ENCODE measurements at regions not wholly inside any gene's neighbourhood (a gene's known extent, or its start where the extent isn't known, plus 50 kb on each side); places are given as distances from the start of the nearest gene placed in this dataset.

DNA sequence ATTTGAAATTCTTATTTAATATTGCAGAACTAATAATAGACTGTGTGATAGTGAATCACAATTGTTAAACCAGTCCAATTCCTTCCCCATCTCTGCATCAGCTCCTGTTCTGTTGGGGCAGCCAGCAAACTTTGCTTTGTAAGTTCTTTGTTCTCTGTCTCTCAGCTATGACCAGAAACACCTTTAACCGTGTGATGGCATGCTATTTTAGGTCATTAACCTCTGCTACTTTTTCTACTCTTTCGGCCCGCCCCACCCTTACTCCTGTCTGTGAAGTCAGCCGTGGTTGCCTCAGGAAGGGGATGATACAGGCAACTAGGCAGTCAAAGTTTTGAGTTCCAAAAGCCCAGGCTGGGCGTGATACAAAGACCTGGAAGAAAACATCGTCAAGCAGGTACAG is 51.3 kb upstream of the EGFL6 start:
- Histone ChIP-seq H3K9me2 (replicated peaks; ENCODE audit: control insufficient read depth, low read length) (no peaks in the 10 kb centered on the region), H3K4me2 (ENCODE audit: low read length) (no peak overlapping the region), H3K4me3 (ENCODE audit: low read length) (no peak overlapping the region), H3K79me2 (ENCODE audit: control insufficient read depth, low read length) (no peaks in the 10 kb centered on the region), H3K9me3 (ENCODE audit: control insufficient read depth, insufficient read depth, low read length) (no peaks in the 10 kb centered on the region), H3K27me3 (ENCODE audit: control insufficient read depth, low read length) (no peaks in the 10 kb centered on the region), H3F3A (ENCODE audit: control insufficient read depth, insufficient read depth) (no peaks in the 10 kb centered on the region), H3K36me3 (ENCODE audit: control insufficient read depth, low read length) (no peaks in the 10 kb centered on the region), H3K27ac (ENCODE audit: low read depth, low read length) (no peak overlapping the region), H4K20me1 (ENCODE audit: control insufficient read depth, insufficient read depth, low read depth, low read length) (no peaks in the 10 kb centered on the region), H3K4me1 (ENCODE audit: control insufficient read depth, low read length) (no peaks in the 10 kb centered on the region)
- TF ChIP-seq, protein P1, sequence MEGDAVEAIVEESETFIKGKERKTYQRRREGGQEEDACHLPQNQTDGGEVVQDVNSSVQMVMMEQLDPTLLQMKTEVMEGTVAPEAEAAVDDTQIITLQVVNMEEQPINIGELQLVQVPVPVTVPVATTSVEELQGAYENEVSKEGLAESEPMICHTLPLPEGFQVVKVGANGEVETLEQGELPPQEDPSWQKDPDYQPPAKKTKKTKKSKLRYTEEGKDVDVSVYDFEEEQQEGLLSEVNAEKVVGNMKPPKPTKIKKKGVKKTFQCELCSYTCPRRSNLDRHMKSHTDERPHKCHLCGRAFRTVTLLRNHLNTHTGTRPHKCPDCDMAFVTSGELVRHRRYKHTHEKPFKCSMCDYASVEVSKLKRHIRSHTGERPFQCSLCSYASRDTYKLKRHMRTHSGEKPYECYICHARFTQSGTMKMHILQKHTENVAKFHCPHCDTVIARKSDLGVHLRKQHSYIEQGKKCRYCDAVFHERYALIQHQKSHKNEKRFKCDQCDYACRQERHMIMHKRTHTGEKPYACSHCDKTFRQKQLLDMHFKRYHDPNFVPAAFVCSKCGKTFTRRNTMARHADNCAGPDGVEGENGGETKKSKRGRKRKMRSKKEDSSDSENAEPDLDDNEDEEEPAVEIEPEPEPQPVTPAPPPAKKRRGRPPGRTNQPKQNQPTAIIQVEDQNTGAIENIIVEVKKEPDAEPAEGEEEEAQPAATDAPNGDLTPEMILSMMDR (IDR thresholded peaks at IDR 0.05; ENCODE audit: low read depth, low read length, poor library complexity, severe bottlenecking) = no peak
- no peak for TF ChIP-seq EZH2phosphoT487 (IDR thresholded peaks at IDR 0.05; ENCODE audit: borderline replicate concordance, low read length)

DNA sequence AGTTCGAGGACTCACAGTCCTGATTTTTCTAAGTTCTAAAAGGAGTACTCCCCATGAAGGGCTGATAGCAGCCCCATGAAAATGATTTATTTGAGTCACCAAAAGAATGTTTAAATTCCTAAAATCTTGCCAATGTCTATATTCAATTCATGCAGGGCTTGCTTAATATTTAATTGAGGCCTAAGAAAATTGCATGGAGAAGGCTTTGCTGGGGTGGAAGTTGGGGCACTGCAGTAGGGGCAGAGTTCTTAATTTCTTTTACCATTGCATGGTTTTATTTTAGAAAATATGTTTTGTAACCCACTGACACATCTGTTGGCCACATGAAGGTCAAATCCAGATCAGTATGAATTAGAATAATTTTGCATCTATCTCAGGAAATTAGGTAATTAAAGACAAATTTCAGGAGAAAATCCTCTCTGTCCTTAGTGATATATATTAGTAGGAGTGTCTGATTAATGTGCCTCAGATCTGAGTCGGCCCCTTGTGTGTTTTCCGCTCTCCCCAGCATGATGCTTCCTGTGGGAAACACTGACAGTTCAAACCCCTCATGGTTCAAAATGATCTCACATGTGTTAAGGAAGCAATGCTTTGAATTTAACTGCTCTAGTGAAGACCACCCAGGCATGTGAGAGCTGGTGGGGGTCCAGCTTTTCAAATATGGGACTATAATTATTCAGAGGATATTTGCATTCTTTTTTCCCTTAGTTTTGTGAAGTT is 54.0 kb upstream of the EGFL6 start:
- no peaks in the 10 kb centered on the region for H3K4me1 ChIP-seq (ENCODE audit: control insufficient read depth, low read length)
- no peaks in the 10 kb centered on the region for H3F3A ChIP-seq (ENCODE audit: control insufficient read depth, insufficient read depth)
- no peaks in the 10 kb centered on the region for H3K27me3 ChIP-seq (ENCODE audit: control insufficient read depth, low read length)
- H3K4me3 ChIP-seq (ENCODE audit: low read length) = no peak overlapping the region
- H3K27ac ChIP-seq (ENCODE audit: low read depth, low read length) = no peak overlapping the region
- H3K9me2 ChIP-seq (replicated peaks; ENCODE audit: control insufficient read depth, low read length) = no peaks in the 10 kb centered on the region
- no peaks in the 10 kb centered on the region for H3K79me2 ChIP-seq (ENCODE audit: control insufficient read depth, low read length)
- no peaks in the 10 kb centered on the region for H3K36me3 ChIP-seq (ENCODE audit: control insufficient read depth, low read length)
- TF ChIP-seq, protein P1 (IDR thresholded peaks at IDR 0.05; ENCODE audit: low read depth, low read length, poor library complexity, severe bottlenecking) = no peak
- TF ChIP-seq EZH2phosphoT487 (IDR thresholded peaks at IDR 0.05; ENCODE audit: borderline replicate concordance, low read length) = no peak
- H3K9me3 ChIP-seq (ENCODE audit: control insufficient read depth, insufficient read depth, low read length) = no peaks in the 10 kb centered on the region
- H3K4me2 ChIP-seq (ENCODE audit: low read length) = no peak overlapping the region
- H4K20me1 ChIP-seq (ENCODE audit: control insufficient read depth, insufficient read depth, low read depth, low read length) = no peaks in the 10 kb centered on the region

DNA sequence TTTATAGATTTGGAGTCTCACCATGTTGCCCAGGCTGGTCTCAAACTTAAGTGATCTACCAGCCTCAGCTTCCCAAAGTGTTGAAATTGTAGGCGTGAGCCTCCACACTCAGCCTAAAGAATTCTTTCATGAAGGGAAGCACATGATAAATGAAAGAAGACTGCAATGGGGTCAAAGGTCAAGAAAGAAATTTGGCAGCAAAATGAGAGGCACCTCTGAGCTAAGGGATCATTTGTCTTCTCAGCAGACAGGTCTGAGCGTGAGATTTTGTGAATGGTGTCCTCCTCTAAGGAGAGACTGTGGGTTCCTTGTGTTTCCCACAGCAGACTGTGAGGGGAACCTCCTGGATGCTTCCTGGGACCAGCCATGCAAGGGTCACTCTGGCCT is 57.5 kb upstream of the EGFL6 start:
- no peaks in the 10 kb centered on the region for H3K27me3 ChIP-seq (ENCODE audit: control insufficient read depth, low read length)
- H4K20me1 ChIP-seq (ENCODE audit: control insufficient read depth, insufficient read depth, low read depth, low read length) = no peaks in the 10 kb centered on the region
- H3K79me2 ChIP-seq (ENCODE audit: control insufficient read depth, low read length) = no peaks in the 10 kb centered on the region
- no peak overlapping the region for H3K4me3 ChIP-seq (ENCODE audit: low read length)
- no peaks in the 10 kb centered on the region for H3K36me3 ChIP-seq (ENCODE audit: control insufficient read depth, low read length)
- no peak overlapping the region for H3K27ac ChIP-seq (ENCODE audit: low read depth, low read length)
- no peak for TF ChIP-seq EZH2phosphoT487 (IDR thresholded peaks at IDR 0.05; ENCODE audit: borderline replicate concordance, low read length)
- TF ChIP-seq, protein P1 (IDR thresholded peaks at IDR 0.05; ENCODE audit: low read depth, low read length, poor library complexity, severe bottlenecking) = no peak
- no peaks in the 10 kb centered on the region for H3K9me2 ChIP-seq (replicated peaks; ENCODE audit: control insufficient read depth, low read length)
- H3K4me1 ChIP-seq (ENCODE audit: control insufficient read depth, low read length) = no peaks in the 10 kb centered on the region
- H3K9me3 ChIP-seq (ENCODE audit: control insufficient read depth, insufficient read depth, low read length) = no peaks in the 10 kb centered on the region
- no peak overlapping the region for H3K4me2 ChIP-seq (ENCODE audit: low read length)
- no peaks in the 10 kb centered on the region for H3F3A ChIP-seq (ENCODE audit: control insufficient read depth, insufficient read depth)
